AG04449 (cell line): ENCODE measurements at regions not wholly inside any gene's neighbourhood (a gene's known extent, or its start where the extent isn't known, plus 50 kb on each side); places are given as distances from the start of the nearest gene placed in this dataset.

Source experiments
- CTCF ChIA-PET: fragments of 350-600 bp; formaldehyde crosslinking; extraction: SDS; loops from one replicate; lab custom pipeline; 2021; ENCODE audit warnings: antibody characterized with exemption; lab: Yijun Ruan, JAX
- POLR2A ChIA-PET: fragments of 400-600, 350-600 bp; formaldehyde crosslinking; extraction: SDS; loops from one replicate; lab custom pipeline; 2020; ENCODE audit warnings: antibody characterized with exemption, inconsistent platforms; lab: Yijun Ruan, JAX
- DNase-seq: peaks from one replicate; pipeline ENCODE4 v3.0.0-alpha.2; 2010; ENCODE audit warnings: low read depth, low spot score
- H3K4me3 ChIP-seq: 2 replicates; pipeline ENCODE4 v1.5.1; 2011; ENCODE audit warnings: low read depth, mild to moderate bottlenecking, control low read depth, low read length
- TF ChIP-seq, protein P1 (sequence below): IDR thresholded peaks from one replicate; pipeline ENCODE4 v1.5.1; 2011; ENCODE audit warnings: mild to moderate bottlenecking, moderate library complexity, low read length, control low read depth, inconsistent platforms; ENCODE audit not compliant: insufficient read depth; ENCODE audit errors: missing control alignments

DNA sequence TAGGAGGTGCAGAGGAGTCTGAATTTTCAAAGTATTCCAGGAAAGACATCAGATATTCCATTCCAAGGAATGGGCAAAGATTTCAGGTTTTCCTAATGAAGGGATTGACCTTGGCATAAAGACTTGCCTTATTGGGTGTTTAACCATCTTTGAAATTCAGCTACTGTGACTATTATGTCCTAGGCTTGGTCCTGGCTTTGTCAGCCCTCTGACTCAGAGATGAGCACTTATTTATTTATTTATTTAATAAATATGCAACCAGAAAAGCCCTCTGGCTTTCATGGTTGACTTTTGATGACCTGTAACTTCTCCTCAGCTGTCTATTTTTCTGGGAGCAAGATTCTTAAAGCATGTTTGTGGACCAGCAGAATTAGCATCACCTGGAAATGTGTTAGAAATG is 455.1 kb downstream of the KIF2B start:
- POLR2A ChIA-PET = no interaction called here
- TF ChIP-seq, protein P1, sequence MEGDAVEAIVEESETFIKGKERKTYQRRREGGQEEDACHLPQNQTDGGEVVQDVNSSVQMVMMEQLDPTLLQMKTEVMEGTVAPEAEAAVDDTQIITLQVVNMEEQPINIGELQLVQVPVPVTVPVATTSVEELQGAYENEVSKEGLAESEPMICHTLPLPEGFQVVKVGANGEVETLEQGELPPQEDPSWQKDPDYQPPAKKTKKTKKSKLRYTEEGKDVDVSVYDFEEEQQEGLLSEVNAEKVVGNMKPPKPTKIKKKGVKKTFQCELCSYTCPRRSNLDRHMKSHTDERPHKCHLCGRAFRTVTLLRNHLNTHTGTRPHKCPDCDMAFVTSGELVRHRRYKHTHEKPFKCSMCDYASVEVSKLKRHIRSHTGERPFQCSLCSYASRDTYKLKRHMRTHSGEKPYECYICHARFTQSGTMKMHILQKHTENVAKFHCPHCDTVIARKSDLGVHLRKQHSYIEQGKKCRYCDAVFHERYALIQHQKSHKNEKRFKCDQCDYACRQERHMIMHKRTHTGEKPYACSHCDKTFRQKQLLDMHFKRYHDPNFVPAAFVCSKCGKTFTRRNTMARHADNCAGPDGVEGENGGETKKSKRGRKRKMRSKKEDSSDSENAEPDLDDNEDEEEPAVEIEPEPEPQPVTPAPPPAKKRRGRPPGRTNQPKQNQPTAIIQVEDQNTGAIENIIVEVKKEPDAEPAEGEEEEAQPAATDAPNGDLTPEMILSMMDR = no peak
- no peak overlapping the region for H3K4me3 ChIP-seq
- CTCF ChIA-PET = no interaction called here
- DNase-seq = no peak

DNA sequence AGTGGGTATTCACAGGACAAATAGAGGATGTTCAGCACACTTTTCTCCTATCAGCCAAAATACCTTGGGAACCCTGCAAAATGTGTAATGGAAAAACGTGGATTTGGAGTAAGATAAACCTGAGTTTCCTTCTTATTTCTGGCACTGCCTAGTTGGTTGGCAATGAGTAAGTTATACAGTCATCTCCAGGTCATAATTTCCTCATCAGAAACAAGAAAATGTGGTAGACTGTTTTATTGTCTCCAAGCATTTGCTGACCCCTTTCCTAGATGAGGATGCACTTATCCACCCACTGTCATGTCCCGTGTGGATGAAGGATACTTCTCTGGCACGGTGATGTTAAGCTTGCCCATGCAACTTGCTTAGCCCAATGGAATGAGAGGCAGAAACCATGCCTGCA is 458.0 kb downstream of the KIF2B start:
- TF ChIP-seq, protein P1 = no peak
- no peak for DNase-seq
- ChIA-PET CTCF (no interaction called here), POLR2A (no interaction called here)
- no peak overlapping the region for H3K4me3 ChIP-seq

DNA sequence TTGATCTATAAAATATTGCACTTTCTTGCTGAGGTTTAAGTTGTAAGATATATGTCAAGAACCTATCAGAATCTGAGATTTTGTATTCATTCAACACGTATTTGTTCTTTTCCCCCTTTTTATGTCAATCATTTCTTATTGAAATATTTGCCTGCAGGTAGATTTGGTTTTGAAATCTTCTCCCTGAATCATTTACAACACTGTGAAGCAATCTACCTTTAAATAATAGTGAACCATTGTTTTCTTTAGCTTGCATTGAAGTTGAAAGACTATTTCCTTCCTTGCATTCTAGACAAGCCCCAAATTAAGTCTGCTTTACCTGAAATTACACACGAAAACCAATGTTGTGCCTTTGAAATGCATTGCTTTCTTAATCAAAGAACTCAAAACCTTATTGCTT is 460.2 kb downstream of the KIF2B start:
- ChIA-PET POLR2A (no interaction called here), CTCF (no interaction called here)
- no peak overlapping the region for H3K4me3 ChIP-seq
- TF ChIP-seq, protein P1 = no peak
- DNase-seq = no peak

DNA sequence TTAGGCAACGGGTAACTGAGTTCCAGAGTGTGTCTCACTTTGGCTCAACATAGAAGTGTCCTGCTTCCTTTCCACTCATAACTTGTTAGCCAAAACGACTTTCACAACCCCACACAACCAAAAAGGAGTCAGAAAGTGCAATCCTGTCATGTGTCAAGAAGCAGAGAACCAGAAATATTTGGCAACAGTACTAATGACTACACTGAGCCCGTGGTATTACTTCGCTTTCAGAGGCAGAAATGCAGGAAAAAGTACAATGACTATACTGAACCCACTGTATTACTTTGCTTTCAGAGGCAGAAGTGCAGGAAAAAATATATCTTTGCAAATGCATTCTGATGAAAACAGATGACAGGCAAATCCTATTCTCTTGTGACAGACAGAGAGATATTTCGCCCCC is 484.6 kb downstream of the KIF2B start:
- TF ChIP-seq, protein P1 = no peak
- POLR2A ChIA-PET = no interaction called here
- CTCF ChIA-PET = no interaction called here
- no peak overlapping the region for H3K4me3 ChIP-seq
- no peak for DNase-seq

DNA sequence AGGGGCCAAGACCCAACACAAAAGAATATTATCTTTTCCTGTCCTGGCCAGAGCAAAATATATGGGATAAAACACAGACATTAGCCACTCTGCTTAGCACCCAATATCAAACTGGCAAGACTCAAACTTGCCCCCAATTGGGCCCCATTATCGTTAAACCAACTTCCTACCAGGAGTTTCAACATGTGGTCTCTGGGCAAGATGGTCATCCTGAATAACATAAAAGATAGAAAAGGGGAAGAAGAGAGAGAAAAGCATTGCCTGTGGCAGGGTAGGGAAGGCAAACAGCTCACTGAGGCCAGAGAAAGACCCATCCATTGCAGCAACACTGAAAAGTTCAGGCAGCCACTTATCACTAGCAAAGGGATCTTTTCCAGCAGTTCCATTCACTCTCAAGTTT is 502.1 kb downstream of the KIF2B start:
- TF ChIP-seq, protein P1 = no peak
- no peak for DNase-seq
- CTCF ChIA-PET = no interaction called here
- POLR2A ChIA-PET = no interaction called here
- no peak overlapping the region for H3K4me3 ChIP-seq

DNA sequence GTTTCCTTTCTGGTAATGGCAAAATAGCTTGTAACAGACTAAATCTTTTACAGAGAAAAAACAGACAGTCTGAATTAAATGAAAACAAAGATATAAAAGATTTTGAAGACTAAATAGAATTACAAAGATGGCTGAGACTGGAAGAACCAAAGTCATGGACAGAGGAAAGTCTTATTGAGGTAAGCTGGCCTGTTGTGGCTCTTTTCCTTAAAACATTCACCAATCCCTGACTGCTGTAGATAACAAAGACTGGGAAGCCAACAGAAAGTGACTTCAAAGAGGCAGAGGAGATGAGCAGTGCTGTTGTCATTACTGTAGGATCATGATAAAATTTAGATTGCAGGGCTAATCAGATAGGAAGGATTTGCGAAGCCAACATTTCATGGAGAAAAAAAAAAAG is 517.0 kb downstream of the KIF2B start:
- TF ChIP-seq, protein P1 = no peak

DNA sequence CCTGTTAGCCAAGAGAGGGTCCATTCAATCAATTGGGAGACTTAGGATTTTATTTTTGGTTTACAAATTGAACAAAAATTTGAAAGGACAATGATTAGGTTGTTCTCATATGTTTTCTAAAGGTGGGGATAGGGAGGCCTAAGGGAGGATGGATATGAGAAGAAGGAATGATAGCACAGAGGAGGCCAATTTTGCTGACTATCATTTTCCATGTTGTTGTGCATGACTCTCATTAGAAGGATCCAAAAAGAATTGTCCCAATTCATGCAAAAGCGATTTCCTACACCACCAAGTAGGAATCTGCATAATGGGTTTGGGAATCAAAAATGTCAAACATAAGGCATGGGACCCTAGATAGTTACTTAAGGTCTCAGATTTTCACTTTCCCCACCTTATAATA is 524.8 kb downstream of the KIF2B start:
- POLR2A ChIA-PET = no interaction called here
- DNase-seq = no peak
- TF ChIP-seq, protein P1 = no peak
- CTCF ChIA-PET = no interaction called here
- no peak overlapping the region for H3K4me3 ChIP-seq

More for the DNA sequence above, 517.0 kb downstream of the KIF2B start:
- DNase-seq = no peak
- CTCF ChIA-PET = no interaction called here
- no peak overlapping the region for H3K4me3 ChIP-seq
- POLR2A ChIA-PET = no interaction called here
